IPS-11a (cell line): ENCODE measurements at regions not wholly inside any gene's neighbourhood (a gene's known extent, or its start where the extent isn't known, plus 50 kb on each side); places are given as distances from the start of the nearest gene placed in this dataset.

ENCODE experiments used
- H3K4me3 ChIP-seq: one replicate; pipeline ENCODE4 v1.5.1; 2013; ENCODE audit warnings: low read depth, low read length, control low read depth

GRCh38 chr3:27779176-27779575 lies 57.1 kb upstream of the EOMES start:
- no peak overlapping the region for H3K4me3 ChIP-seq

DNA sequence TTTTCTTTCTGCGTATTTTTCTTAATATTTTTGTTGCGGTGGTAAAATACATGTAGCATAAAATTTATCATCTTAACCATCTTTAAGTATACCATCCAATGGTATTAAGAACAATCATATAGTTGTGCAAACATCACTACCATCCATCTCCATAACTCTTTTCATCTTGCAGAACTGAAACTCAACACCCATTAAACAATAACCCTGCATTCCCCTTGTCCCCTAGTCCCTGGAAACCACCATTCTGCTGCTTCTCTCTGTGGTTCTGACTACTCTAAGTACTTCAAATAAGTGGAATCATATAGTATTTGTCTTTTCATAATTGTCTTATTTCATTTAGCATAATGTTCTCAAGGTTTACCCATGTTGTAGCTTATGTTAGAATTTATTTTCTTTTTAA lies 67.3 kb upstream of the EOMES start:
- no peak overlapping the region for H3K4me3 ChIP-seq

- no peak overlapping the region for H3K4me3 ChIP-seq
Measured at GRCh38 chr3:27791956-27792355, 69.8 kb upstream of the EOMES start.

DNA sequence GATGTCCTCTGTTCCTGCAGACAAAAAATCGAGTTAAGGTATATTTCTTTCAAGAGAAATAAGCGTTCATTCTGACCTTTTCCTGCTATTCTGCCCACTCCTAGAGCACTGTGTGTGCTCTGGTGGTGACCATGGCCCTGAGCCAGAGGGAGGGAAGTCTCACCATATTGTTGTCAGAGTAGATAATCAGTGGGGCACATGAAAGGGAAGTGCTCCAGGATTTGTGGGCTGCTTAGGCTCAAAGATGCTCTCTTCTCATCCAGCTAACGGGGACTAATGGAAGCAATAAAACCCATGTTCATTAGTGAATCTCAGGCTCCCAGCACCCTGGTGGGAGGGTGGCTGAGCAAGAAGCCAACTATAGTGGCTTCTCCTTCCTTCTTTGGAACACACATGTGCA lies 70.7 kb upstream of the EOMES start:
- H3K4me3 ChIP-seq = no peak overlapping the region

GRCh38 chr3:27794211-27794610 lies 72.1 kb upstream of the EOMES start:
- no peak overlapping the region for H3K4me3 ChIP-seq

DNA sequence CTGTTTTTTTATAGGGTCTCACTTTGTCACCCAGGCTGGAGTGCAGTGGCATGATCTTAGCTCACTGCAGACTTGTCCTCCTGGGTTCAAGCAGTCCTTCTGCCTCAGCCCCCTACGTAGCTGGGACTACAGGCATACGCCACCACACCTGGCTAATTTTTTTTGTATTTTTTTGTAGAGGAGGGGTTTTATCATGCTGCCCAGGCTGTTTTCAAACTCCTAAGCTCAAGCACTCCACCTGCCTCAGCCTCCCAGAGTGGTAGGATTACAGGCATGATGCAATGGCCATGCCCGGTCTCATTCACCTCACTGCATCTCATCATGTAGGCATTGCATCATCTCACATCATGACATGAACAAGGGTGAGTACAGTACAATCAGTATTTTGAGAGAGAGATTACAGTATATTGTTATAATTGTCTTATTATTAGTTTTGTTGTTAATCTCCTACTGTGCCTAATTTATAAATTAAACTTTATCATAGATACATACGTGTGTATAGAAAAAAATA lies 74.3 kb upstream of the EOMES start:
- H3K4me3 ChIP-seq = no peak overlapping the region

DNA sequence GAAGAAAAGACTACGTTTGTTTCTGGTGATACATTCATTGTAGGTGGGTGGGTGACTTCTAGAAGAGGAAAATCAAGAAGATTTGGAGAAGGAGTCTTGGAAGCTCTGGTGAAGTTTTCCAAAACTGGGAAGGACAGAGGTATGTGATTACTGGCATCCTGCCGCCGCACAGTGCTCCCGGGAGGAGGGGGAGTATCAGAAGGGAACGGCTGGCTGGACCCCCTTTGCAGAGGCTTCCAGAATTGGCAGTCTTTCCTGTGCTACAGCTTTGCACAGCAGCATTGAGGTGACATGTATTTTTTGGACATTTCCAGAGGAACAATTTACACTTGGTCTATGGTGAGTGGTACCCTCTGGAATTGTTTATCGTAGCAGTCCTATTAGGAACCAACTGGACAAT lies 75.7 kb upstream of the EOMES start:
- H3K4me3 ChIP-seq = no peak overlapping the region

GRCh38 chr3:27800261-27800660 lies 78.1 kb upstream of the EOMES start:
- H3K4me3 ChIP-seq = no peak overlapping the region

DNA sequence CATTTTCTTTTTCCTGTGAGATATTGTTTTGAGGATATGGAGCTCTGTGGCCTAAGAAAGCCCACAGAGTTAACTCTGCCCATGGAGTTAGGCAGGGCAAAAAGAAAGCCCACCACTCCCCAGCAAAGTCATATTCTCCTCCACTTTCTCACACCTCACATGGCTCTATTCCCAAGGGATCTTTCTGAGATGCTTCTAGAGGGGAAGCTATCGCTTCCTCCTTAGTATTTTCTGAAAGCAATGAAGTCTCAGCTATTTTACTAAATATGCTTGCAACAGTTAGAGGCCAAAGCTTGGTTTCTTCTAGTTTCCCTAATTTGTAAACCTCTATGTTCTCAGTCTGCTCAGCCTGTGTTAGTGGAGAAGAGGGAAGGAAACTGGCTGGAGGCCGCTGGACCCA lies 80.3 kb upstream of the EOMES start:
- no peak overlapping the region for H3K4me3 ChIP-seq

- no peak overlapping the region for H3K4me3 ChIP-seq
Measured at GRCh38 chr3:27802849-27803248, 80.7 kb upstream of the EOMES start.

DNA sequence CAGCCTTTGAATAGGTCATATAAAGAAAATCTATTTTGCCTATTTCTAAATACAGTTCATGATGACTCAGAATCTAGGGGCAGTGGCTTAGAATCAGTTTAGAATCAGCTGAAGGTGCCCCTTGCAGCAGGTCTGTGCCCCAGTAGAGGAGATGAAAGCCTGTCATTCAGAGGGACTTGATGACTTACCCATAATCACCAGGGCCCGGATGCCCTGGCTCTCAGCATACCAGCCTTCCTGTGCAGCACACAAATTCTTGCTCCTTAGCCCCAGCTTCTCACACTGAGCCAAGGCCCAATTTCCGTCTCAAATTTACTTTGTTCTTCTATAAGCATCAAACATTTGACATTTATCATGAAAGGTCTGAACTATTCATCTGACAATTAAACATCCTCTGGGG lies 83.2 kb upstream of the EOMES start:
- H3K4me3 ChIP-seq = no peak overlapping the region

- no peak overlapping the region for H3K4me3 ChIP-seq
Measured at GRCh38 chr3:27813255-27813654, 91.1 kb upstream of the EOMES start.

GRCh38 chr3:27821609-27822008 lies 99.5 kb upstream of the EOMES start:
- peak overlapping the region; percentile 4 for H3K4me3 ChIP-seq

DNA sequence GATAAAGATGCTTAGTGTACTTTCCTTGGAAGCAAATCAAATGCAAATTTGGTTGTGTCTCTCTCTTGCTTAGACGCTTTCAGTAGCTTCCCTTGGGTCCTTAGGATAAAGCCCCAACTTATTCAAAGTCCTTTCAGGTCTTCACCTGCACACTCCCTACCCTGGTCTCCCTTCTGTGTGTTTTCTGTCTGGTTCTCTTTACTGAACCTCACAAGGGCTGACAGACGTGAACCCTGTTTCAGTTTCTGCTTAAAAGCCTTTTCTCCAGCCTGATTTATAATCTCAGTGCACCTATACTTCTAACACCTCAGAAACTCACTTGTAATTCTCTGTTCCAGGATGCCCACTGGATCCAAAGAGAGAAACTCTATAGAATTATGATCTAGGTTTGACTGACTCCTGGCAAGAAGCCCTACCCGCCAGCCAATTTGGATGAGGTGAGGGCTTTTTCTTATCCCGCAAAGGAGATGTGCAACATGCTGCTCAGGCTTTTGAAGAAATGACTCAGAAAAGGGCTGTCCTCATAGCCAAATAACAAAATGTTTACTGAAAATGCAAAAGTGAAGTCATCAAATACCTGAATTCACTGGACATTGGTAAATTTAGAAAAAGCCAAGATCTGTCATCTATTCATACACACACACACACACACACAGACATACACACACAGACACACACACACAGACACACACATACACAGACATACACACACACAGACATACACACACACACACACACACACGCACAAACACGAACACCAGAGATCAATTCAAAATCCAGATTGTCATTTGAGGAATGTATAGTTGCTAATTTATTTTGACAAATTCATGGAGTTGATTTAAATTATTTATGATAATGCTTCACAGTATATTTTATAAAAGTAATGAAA lies 102.4 kb upstream of the EOMES start:
- no peak overlapping the region for H3K4me3 ChIP-seq

DNA sequence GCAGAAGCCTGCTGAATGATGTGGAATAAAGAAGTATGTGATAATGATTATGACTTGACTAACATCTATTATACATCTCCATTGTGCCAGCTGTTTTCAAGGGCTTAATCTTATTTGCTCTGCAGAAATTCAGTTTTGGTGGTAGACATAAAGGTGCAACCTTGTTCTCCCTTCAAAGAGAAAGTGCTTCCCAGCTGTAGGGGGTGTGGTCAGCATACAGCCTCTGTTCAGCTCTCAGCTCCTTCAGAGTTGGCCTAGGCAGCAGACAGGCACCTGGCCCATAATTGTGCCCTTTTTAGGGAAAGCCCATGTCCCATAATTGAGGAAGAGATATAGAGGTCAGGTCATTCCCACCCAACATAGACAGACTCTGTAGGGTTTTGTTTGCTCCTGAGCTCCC lies 104.3 kb upstream of the EOMES start:
- H3K4me3 ChIP-seq = no peak overlapping the region

GRCh38 chr3:27827041-27827440 lies 104.9 kb upstream of the EOMES start:
- H3K4me3 ChIP-seq = no peak overlapping the region

DNA sequence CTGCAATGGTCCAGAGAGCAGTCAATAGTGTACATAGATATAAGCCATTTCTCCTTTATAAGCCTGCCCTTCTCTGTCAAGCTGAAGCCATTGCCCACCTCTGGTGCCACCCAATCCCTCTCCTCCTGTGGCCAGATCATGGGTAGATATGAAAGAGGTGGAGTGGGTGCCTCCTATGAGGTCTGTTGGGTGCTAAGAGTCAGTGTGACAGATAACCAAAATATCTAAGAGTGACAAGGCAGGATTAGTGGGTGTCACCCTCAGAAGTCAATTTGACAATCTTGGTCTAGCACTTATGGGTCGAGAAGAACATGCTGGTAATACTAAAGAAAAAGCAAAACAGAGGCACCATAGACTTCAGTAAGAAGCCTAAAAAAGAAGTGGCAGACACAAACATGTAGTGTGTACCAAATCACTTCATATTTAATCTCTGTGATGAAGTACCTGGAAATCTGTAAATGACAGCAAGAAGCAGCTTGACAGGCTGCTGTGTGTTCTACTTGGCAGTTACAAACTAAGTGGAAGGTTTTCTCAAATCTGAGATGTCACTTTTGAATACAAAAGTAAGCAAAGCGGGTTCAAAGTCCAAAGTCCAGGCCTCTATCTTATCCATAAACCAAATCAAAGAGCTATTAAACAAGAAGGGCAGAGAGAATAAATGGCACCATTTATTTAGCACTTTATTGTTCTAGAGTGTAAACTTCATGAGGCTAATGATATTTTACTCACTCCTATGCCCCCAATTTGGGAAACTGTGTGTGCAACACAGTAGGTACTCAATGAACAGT lies 118.9 kb upstream of the EOMES start:
- H3K4me3 ChIP-seq = no peak overlapping the region

DNA sequence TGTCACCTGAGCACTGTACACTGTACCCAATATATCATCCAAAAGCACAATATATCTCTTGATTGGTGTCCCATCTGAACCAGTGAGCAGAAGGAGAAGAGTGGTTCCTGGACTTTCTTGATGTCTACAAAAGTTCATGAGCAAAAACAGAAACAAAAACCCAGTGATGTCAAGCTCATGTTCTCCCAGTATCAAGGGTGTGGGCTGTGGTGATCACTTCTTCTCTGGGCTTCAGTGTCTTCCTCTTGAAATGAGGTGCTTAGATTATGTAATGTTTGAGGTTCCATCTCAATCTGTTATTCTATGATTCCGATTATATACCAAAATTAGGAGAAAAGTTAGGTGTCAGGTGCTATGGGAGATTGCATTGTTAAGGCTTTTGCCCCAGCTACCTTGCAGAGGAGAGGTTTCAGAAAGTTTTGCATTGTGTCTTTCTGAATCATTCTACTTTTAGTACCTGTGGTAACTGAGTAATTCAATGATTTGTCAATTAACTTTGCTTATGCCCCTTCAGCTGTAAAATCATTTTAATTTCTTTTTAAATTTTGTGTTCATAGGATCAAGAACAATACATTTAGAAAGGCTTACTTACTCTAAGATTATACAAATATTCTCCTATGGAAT lies 122.0 kb upstream of the EOMES start:
- no peak overlapping the region for H3K4me3 ChIP-seq

DNA sequence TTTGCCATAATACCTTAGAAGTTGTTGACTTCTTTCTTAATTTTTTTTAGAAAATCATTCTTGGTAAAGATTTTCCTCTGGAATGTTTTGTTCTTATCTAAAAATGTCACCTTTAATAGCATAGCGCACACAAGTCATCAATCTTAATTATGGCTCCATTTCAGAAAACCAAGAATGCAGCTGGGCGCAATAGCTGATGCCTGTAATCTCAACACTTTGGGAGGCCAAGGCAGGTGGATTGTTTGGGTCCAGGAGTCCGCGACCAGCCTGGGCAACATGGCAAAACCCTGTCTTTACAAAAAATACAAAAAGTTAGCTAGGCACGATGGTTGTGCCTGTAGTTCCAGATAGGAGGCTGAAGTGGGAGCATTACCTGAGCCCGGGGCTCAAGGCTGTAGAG lies 125.6 kb upstream of the EOMES start:
- H3K4me3 ChIP-seq = no peak overlapping the region

DNA sequence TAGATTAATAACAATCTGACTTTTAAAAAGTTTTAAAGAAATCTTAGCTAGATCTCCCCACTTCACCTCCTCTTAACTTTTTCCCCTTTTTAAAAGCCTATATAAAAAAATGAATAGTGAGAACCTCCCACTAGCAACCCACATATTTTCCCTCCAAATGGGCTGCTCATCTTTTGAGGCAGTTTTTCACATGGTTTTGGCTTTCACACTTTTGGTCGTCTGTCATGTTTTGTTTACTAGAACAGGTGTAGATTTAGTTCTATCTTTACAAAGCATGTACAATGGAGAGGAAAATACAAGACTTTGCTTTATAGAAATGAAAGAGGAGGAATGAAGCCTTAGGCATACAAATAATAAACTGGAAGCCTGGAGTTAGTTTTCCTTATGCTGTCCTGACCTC lies 126.7 kb upstream of the EOMES start:
- no peak overlapping the region for H3K4me3 ChIP-seq

DNA sequence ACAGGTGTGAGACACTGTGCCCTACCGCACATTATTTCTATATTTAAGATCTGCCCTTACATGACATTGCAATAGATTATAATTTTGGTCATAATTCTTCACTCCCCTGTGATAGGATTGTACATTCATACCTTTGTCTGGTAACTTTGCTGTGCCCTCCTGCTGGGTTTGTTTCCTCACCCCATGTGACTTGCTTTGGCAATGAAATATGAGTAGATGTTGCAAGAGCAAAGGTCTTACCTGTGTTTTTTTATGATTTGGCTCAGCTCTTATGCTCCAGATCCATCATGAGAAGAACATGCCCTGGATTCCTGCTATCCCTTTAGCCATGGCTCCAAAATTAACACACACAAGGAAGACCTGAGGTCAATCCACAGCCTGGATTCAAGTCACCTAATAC lies 137.7 kb upstream of the EOMES start:
- H3K4me3 ChIP-seq = no peak overlapping the region
